Activated CD8-positive, alpha-beta memory T cell treated with anti-CD3 and anti-CD28 coated beads, Interleukin-2, amount 10 ng/mL, durations not matched to agents 7 days and 5 days (primary cell): ENCODE measurements at regions not wholly inside any gene's neighbourhood (a gene's known extent, or its start where the extent isn't known, plus 50 kb on each side); places are given as distances from the start of the nearest gene placed in this dataset.

Source experiments
- ATAC-seq: fragments of 150-1000 bp; cut with Tn5 transposase; one replicate; pipeline ENCODE4 v1.10.0; 2021; ENCODE audit warnings: moderate library complexity
- CTCF ChIA-PET: fragments of 350-600 bp; sonication (Branson Sonifier 250); formaldehyde crosslinking; loops from one replicate; lab custom pipeline; 2021; ENCODE audit warnings: antibody characterized with exemption; lab: Charles Lee
- DNase-seq: peaks from one replicate; pipeline ENCODE4 v3.0.0-alpha.2; 2020
- H3K27ac Mint-ChIP-seq: one replicate; pipeline ENCODE4 v1.8.0; 2021; ENCODE audit warnings: mild to moderate bottlenecking, mixed read lengths
- H3K27me3 Mint-ChIP-seq: one replicate; pipeline ENCODE4 v1.8.0; 2021; ENCODE audit warnings: mixed read lengths
- H3K36me3 Mint-ChIP-seq: one replicate; pipeline ENCODE4 v1.8.0; 2021; ENCODE audit warnings: mild to moderate bottlenecking, mixed read lengths
- H3K4me1 Mint-ChIP-seq: one replicate; pipeline ENCODE4 v1.8.0; 2021; ENCODE audit warnings: mixed read lengths
- H3K4me3 Mint-ChIP-seq: one replicate; pipeline ENCODE4 v1.8.0; 2021; ENCODE audit warnings: mild to moderate bottlenecking, moderate library complexity, mixed read lengths
- H3K9me3 Mint-ChIP-seq: one replicate; pipeline ENCODE4 v1.8.0; 2022; ENCODE audit warnings: low read depth, mixed read lengths

- DNase-seq (no peak), ATAC-seq (no peak)
- H3K27me3 Mint-ChIP-seq: no peaks in the 10 kb centered on the region
- no peaks in the 10 kb centered on the region for H3K4me1 Mint-ChIP-seq
- H3K9me3 Mint-ChIP-seq: peaks cover 8% of the 10 kb centered on the region
- no peak overlapping the region for H3K27ac Mint-ChIP-seq
- CTCF ChIA-PET: no interaction called here
- H3K36me3 Mint-ChIP-seq: no peaks in the 10 kb centered on the region
- no peak overlapping the region for H3K4me3 Mint-ChIP-seq
These were observed 1628.6 kb upstream of the RAG2 start for GRCh38 chr11:38226684-38227083.

- peaks cover 11% of the 10 kb centered on the region for H3K9me3 Mint-ChIP-seq
- H3K27me3 Mint-ChIP-seq: no peaks in the 10 kb centered on the region
- DNase-seq: no peak
- CTCF ChIA-PET: no interaction called here
- no peak overlapping the region for H3K4me3 Mint-ChIP-seq
- no peaks in the 10 kb centered on the region for H3K4me1 Mint-ChIP-seq
- no peak for ATAC-seq
- no peak overlapping the region for H3K27ac Mint-ChIP-seq
- H3K36me3 Mint-ChIP-seq: no peaks in the 10 kb centered on the region
These were observed 1623.3 kb upstream of the RAG2 start for GRCh38 chr11:38221295-38221694.

DNA sequence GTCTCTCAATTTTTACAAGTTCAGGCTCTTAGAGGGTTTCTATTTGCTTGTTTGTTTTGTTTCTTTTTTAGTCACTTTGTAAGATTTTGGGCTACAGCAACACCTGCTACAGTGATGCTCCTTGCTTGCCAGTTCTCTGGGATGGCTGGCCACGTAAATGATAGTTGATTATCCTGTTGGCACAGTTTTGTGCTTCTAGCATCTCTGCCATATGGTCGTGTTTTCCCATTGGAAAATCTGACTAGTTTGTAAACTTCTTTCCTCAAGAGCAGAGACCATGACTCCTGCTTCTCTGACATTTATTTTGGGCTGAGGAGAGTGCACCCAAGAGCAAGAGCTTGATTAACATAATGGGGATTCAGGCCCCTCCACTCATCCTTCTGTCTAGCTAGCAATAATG lies 1621.6 kb upstream of the RAG2 start:
- no peak overlapping the region for H3K27ac Mint-ChIP-seq
- H3K9me3 Mint-ChIP-seq: peaks cover 7% of the 10 kb centered on the region
- no peak overlapping the region for H3K4me3 Mint-ChIP-seq
- ATAC-seq (no peak), DNase-seq (no peak)
- H3K27me3 Mint-ChIP-seq: no peaks in the 10 kb centered on the region
- H3K36me3 Mint-ChIP-seq: no peaks in the 10 kb centered on the region
- H3K4me1 Mint-ChIP-seq: no peaks in the 10 kb centered on the region
- CTCF ChIA-PET: no interaction called here

- Mint-ChIP-seq H3K36me3 (no peaks in the 10 kb centered on the region), H3K4me3 (no peak overlapping the region), H3K9me3 (peaks cover 5% of the 10 kb centered on the region), H3K27ac (no peak overlapping the region), H3K4me1 (no peaks in the 10 kb centered on the region), H3K27me3 (no peaks in the 10 kb centered on the region)
- CTCF ChIA-PET: no interaction called here
- no peak for DNase-seq
- ATAC-seq: no peak
These were observed 1610.9 kb upstream of the RAG2 start for GRCh38 chr11:38208951-38209350.

DNA sequence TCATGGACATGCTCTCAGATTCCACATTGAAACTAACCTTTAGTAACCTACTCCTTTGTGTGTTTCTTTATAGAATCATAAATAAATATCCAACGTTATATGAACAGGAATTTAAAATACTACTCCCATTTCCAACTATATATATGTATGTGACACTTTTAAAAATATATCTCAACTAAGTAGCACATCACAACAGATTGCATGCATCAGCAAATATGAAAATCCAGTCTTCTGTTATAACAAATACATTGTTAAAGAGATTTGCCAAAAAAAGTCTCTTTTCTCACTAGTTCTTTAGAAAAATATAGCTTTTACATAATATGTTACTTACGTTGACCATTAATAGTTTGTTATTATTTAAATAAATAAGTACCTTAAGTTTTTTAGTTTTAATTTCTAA lies 1608.6 kb upstream of the RAG2 start:
- no peak for ATAC-seq
- Mint-ChIP-seq H3K9me3 (peaks cover 7% of the 10 kb centered on the region), H3K36me3 (no peaks in the 10 kb centered on the region), H3K27me3 (no peaks in the 10 kb centered on the region), H3K4me3 (no peak overlapping the region), H3K4me1 (no peaks in the 10 kb centered on the region), H3K27ac (no peak overlapping the region)
- DNase-seq: no peak
- CTCF ChIA-PET: no interaction called here

GRCh38 chr11:38191101-38191500 lies 1593.1 kb upstream of the RAG2 start:
- no peak overlapping the region for H3K27ac Mint-ChIP-seq
- no peaks in the 10 kb centered on the region for H3K4me1 Mint-ChIP-seq
- CTCF ChIA-PET: no interaction called here
- H3K4me3 Mint-ChIP-seq: no peak overlapping the region
- peaks cover 6% of the 10 kb centered on the region for H3K9me3 Mint-ChIP-seq
- H3K36me3 Mint-ChIP-seq: no peaks in the 10 kb centered on the region
- H3K27me3 Mint-ChIP-seq: no peaks in the 10 kb centered on the region
- ATAC-seq (no peak), DNase-seq (no peak)

DNA sequence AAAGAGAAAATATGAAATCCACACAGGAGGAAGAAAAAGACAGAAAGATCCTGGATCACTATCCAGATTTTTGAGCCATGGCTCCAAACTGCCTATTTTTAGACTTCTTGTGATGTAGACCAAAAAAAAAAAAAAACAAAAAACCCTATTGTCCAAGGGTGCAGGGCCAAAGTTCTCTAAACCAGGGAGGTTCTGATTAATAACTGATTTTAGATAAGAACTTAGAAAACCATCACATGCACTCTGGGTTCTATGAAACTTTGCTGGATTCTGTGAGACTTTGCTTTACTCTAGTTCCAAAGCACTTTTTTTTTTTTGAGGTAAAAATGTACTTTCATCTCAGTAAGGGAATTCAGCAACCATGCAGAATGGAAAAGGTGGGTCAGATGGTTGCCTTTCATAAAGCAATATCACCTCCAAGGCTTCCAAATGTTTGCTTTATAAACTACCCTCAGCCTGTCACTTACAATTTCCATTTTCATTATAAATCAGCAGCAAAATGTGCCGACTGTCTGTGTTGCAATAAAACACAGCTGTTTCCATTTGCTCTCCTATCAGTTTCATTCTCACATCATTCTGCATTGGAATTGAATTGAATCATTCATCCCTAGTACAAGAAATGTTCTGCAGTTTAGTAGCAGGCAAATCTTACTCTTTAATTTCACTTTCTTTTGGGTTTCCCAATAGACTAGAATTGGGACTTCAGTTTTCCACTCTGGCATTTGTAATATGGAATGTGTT lies 1584.3 kb upstream of the RAG2 start:
- no peaks in the 10 kb centered on the region for H3K27me3 Mint-ChIP-seq
- DNase-seq (no peak), ATAC-seq (no peak)
- CTCF ChIA-PET: no interaction called here
- H3K27ac Mint-ChIP-seq: no peak overlapping the region
- no peak overlapping the region for H3K4me3 Mint-ChIP-seq
- no peaks in the 10 kb centered on the region for H3K4me1 Mint-ChIP-seq
- peaks cover 18% of the 10 kb centered on the region for H3K9me3 Mint-ChIP-seq
- no peaks in the 10 kb centered on the region for H3K36me3 Mint-ChIP-seq

- CTCF ChIA-PET: no interaction called here
- DNase-seq: no peak
- no peak for ATAC-seq
- Mint-ChIP-seq H3K9me3 (peaks cover 13% of the 10 kb centered on the region), H3K36me3 (no peaks in the 10 kb centered on the region), H3K4me3 (no peak overlapping the region), H3K4me1 (no peaks in the 10 kb centered on the region), H3K27ac (no peak overlapping the region), H3K27me3 (no peaks in the 10 kb centered on the region)
These were observed 1578.8 kb upstream of the RAG2 start for GRCh38 chr11:38176686-38177322.

DNA sequence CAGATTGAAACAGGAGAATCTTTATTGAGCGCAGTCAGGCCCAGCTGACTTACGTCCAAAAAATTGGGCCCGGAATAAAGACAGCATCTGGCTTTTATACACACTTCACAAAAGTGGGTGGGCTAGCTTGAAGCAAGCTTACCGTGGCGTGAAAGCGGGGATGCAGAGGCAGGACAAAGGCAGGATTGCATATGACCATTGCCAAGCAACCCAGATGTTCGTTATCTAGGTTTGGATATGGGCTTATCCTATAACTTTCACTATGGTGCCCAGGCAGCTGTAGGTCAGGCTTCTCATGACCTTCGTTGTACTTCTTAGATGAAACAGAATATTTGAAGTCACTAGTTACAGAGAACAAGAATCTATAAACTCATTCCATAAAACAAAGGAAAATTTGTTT lies 1575.6 kb upstream of the RAG2 start:
- no peak overlapping the region for H3K4me3 Mint-ChIP-seq
- no peaks in the 10 kb centered on the region for H3K36me3 Mint-ChIP-seq
- H3K4me1 Mint-ChIP-seq: no peaks in the 10 kb centered on the region
- DNase-seq: no peak
- H3K27ac Mint-ChIP-seq: no peak overlapping the region
- H3K27me3 Mint-ChIP-seq: no peaks in the 10 kb centered on the region
- no peak for ATAC-seq
- peaks cover 9% of the 10 kb centered on the region for H3K9me3 Mint-ChIP-seq
- CTCF ChIA-PET: no interaction called here

- ATAC-seq: no peak
- no peak for DNase-seq
- Mint-ChIP-seq H3K9me3 (peaks cover 6% of the 10 kb centered on the region), H3K27me3 (no peaks in the 10 kb centered on the region), H3K27ac (no peak overlapping the region), H3K36me3 (no peaks in the 10 kb centered on the region), H3K4me1 (no peaks in the 10 kb centered on the region), H3K4me3 (no peak overlapping the region)
- CTCF ChIA-PET: no interaction called here
These were observed 1571.2 kb upstream of the RAG2 start for GRCh38 chr11:38169286-38169685.

GRCh38 chr11:38163526-38163925 lies 1565.5 kb upstream of the RAG2 start:
- ATAC-seq (no peak), DNase-seq (no peak)
- H3K9me3 Mint-ChIP-seq: peaks cover 9% of the 10 kb centered on the region
- H3K4me3 Mint-ChIP-seq: no peak overlapping the region
- no peaks in the 10 kb centered on the region for H3K36me3 Mint-ChIP-seq
- CTCF ChIA-PET: no interaction called here
- no peak overlapping the region for H3K27ac Mint-ChIP-seq
- no peaks in the 10 kb centered on the region for H3K4me1 Mint-ChIP-seq
- no peaks in the 10 kb centered on the region for H3K27me3 Mint-ChIP-seq

DNA sequence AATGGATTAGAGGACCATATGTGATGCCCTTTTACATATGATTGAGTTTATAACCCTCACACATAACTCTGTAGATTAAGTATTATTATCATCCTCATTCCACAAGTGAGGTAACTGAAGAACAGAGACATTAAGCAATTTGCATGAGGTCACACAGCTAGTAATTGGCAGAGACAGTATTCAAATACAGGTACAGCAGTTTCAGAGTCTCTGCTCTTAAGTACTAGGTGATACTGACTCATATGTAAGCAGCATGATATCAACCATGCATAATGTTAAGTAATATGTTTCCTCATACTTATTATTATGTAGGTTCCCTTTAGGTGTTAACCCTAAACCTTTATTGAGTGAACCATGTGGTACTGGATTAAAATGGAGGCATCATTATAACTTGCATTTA lies 1562.4 kb upstream of the RAG2 start:
- no peak for ATAC-seq
- CTCF ChIA-PET: no interaction called here
- DNase-seq: no peak

DNA sequence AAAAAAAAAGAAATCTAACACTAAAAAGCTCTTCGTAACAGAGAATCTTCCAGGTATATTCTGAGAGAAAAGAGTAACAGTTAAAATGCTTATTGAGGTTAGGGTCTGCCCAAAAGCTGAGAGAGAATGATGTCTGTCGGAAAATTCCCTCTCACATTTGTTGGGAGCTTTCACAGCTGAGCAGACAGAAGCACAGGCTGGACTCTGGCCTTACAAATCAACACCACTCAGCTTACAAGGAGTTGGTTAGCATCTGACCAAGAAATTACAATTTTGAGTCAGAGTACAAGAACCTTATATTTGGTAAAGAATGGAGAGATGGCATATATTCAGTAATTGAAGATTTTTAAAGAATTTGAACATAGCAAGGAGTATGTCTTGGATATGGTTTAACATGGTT lies 1561.0 kb upstream of the RAG2 start:
- Mint-ChIP-seq H3K4me3 (no peak overlapping the region), H3K27me3 (no peaks in the 10 kb centered on the region), H3K9me3 (peaks cover 13% of the 10 kb centered on the region), H3K27ac (no peak overlapping the region), H3K36me3 (no peaks in the 10 kb centered on the region), H3K4me1 (no peaks in the 10 kb centered on the region)
- DNase-seq (no peak), ATAC-seq (no peak)
- CTCF ChIA-PET: no interaction called here

More for the DNA sequence above, 1562.4 kb upstream of the RAG2 start:
- H3K27me3 Mint-ChIP-seq: no peaks in the 10 kb centered on the region
- H3K27ac Mint-ChIP-seq: no peak overlapping the region
- H3K4me1 Mint-ChIP-seq: no peaks in the 10 kb centered on the region
- H3K9me3 Mint-ChIP-seq: peaks cover 13% of the 10 kb centered on the region
- no peak overlapping the region for H3K4me3 Mint-ChIP-seq
- no peaks in the 10 kb centered on the region for H3K36me3 Mint-ChIP-seq

- no peaks in the 10 kb centered on the region for H3K4me1 Mint-ChIP-seq
- H3K27ac Mint-ChIP-seq: no peak overlapping the region
These were observed 1558.6 kb upstream of the RAG2 start for GRCh38 chr11:38156495-38157146.

More at GRCh38 chr11:38156495-38157146, 1558.6 kb upstream of the RAG2 start:
- ATAC-seq (no peak), DNase-seq (no peak)
- Mint-ChIP-seq H3K27me3 (no peaks in the 10 kb centered on the region), H3K36me3 (no peaks in the 10 kb centered on the region), H3K4me3 (no peak overlapping the region), H3K9me3 (peaks cover 9% of the 10 kb centered on the region)
- CTCF ChIA-PET: no interaction called here
